ENCODE measurements at regions not wholly inside any gene's neighbourhood (a gene's known extent, or its start where the extent isn't known, plus 50 kb on each side); places are given as distances from the start of the nearest gene placed in this dataset.

GRCh38 chr1:234970731-234971476 lies 157.7 kb downstream of the TOMM20 start (continued):
- TF ChIP-seq ZNF350 (tag by site-specific recombination; IDR thresholded peaks at IDR 0.05) (no peak), GFI1B (tag by site-specific recombination; IDR thresholded peaks at IDR 0.05) (no peak), HOXD13 (CRISPR knock-in tag; IDR thresholded peaks at IDR 0.05; ENCODE audit: borderline replicate concordance) (no peak), ZNF707 (tag by site-specific recombination; IDR thresholded peaks at IDR 0.05) (no peak), PRDM10 (tag by site-specific recombination; IDR thresholded peaks at IDR 0.05) (0 out of 2 replicates have a peak, but pooled peaks have one; percentile 22), YY1 (tag by site-specific recombination; IDR thresholded peaks at IDR 0.05) (no peak), WT1 (tag by site-specific recombination; IDR thresholded peaks at IDR 0.05) (peak; percentile 60), SCRT2 (tag by site-specific recombination; IDR thresholded peaks at IDR 0.05) (peak; percentile 52), ZFP41 (tag by site-specific recombination; IDR thresholded peaks at IDR 0.05; ENCODE audit: borderline replicate concordance) (no peak), ZNF266 (tag by site-specific recombination; IDR thresholded peaks at IDR 0.05; ENCODE audit: low read depth) (no peak), ZNF560 (tag by site-specific recombination; IDR thresholded peaks at IDR 0.05; ENCODE audit: borderline replicate concordance) (no peak), PBX3 (CRISPR knock-in tag; IDR thresholded peaks at IDR 0.05) (no peak), GLIS2 (tag by site-specific recombination; IDR thresholded peaks at IDR 0.05) (peak; percentile 44), REPIN1 (tag by site-specific recombination; IDR thresholded peaks at IDR 0.05; ENCODE audit: low read depth) (no peak), ZNF629 (tag by site-specific recombination; IDR thresholded peaks at IDR 0.05) (peak; percentile 10; the same call in 1 of the 2 replicates), ZNF639 (tag by site-specific recombination; IDR thresholded peaks at IDR 0.05) (no peak), SETDB1 (IDR thresholded peaks at IDR 0.05; ENCODE audit: insufficient read length, low read length) (no peak), ZNF513 (tag by site-specific recombination; IDR thresholded peaks at IDR 0.05) (no peak), ZFP69B (tag by site-specific recombination; IDR thresholded peaks at IDR 0.05) (0 out of 2 replicates have a peak, but pooled peaks have one; percentile 30), ZNF18 (tag by site-specific recombination; IDR thresholded peaks at IDR 0.05) (no peak), ZNF280C (tag by site-specific recombination; IDR thresholded peaks at IDR 0.05) (no peak), ZBTB48 (tag by site-specific recombination; IDR thresholded peaks at IDR 0.05) (peak; percentile 64; the same call in 1 of the 2 replicates), ZNF660 (tag by site-specific recombination; IDR thresholded peaks at IDR 0.05) (no peak), ZNF654 (tag by site-specific recombination; IDR thresholded peaks at IDR 0.05; ENCODE audit: low read depth) (no peak), ZNF624 (tag by site-specific recombination; IDR thresholded peaks at IDR 0.05) (no peak), ZNF221 (tag by site-specific recombination; IDR thresholded peaks at IDR 0.05; ENCODE audit: borderline replicate concordance) (no peak), HOXC10 (CRISPR knock-in tag; IDR thresholded peaks at IDR 0.05) (no peak), ZNF76 (tag by site-specific recombination; IDR thresholded peaks at IDR 0.05; ENCODE audit: borderline replicate concordance, low read depth) (peak; percentile 60; the same call in 1 of the 2 replicates), ZNF211 (tag by site-specific recombination; IDR thresholded peaks at IDR 0.05; ENCODE audit: low read depth) (no peak)

Measured in HEK293 (cell line).